ENCODE measurements at regions not wholly inside any gene's neighbourhood (a gene's known extent, or its start where the extent isn't known, plus 50 kb on each side); places are given as distances from the start of the nearest gene placed in this dataset.

- no peaks in the 10 kb centered on the region for H3K9me3 ChIP-seq (ENCODE audit: control insufficient read depth, insufficient read depth, low read depth, low read length)
- no peaks in the 10 kb centered on the region for H3K36me3 ChIP-seq (ENCODE audit: control insufficient read depth, insufficient read depth, low read length)
- ChIA-PET CTCF (no interaction called here), POLR2A (no interaction called here)
- no peak overlapping the region for H3K27ac ChIP-seq (ENCODE audit: low read length)
- in situ Hi-C loops (cut with HindIII; ENCODE audit: low pct_unique_long_range_greater_than_20kb, low sequenced_read_pairs) (no loop called here), intact Hi-C loops (cut with micrococcal nuclease; ENCODE audit: unreplicated experiment) (no loop called here)
- ATAC-seq (no peak), DNase-seq (ENCODE audit: low read depth, low spot score) (no peak)
- H3K27me3 ChIP-seq (ENCODE audit: control insufficient read depth, insufficient read depth, low read length): no peaks in the 10 kb centered on the region
- H3K4me3 ChIP-seq (ENCODE audit: low read depth in 2 of 2, low read length in 2 of 2): no peak overlapping the region
- no peak for TF ChIP-seq POLR2AphosphoS5 (IDR thresholded peaks at IDR 0.05; ENCODE audit: low read depth, low read length)
- TF ChIP-seq CTCF (IDR thresholded peaks at IDR 0.05): no peak
- TF ChIP-seq, protein P1, sequence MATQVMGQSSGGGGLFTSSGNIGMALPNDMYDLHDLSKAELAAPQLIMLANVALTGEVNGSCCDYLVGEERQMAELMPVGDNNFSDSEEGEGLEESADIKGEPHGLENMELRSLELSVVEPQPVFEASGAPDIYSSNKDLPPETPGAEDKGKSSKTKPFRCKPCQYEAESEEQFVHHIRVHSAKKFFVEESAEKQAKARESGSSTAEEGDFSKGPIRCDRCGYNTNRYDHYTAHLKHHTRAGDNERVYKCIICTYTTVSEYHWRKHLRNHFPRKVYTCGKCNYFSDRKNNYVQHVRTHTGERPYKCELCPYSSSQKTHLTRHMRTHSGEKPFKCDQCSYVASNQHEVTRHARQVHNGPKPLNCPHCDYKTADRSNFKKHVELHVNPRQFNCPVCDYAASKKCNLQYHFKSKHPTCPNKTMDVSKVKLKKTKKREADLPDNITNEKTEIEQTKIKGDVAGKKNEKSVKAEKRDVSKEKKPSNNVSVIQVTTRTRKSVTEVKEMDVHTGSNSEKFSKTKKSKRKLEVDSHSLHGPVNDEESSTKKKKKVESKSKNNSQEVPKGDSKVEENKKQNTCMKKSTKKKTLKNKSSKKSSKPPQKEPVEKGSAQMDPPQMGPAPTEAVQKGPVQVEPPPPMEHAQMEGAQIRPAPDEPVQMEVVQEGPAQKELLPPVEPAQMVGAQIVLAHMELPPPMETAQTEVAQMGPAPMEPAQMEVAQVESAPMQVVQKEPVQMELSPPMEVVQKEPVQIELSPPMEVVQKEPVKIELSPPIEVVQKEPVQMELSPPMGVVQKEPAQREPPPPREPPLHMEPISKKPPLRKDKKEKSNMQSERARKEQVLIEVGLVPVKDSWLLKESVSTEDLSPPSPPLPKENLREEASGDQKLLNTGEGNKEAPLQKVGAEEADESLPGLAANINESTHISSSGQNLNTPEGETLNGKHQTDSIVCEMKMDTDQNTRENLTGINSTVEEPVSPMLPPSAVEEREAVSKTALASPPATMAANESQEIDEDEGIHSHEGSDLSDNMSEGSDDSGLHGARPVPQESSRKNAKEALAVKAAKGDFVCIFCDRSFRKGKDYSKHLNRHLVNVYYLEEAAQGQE (IDR thresholded peaks at IDR 0.05; ENCODE audit: insufficient read depth in 1 of 2, low read depth in 2 of 2, low read length in 1 of 2): no peak
- TF ChIP-seq TCF7L2 (IDR thresholded peaks at IDR 0.05; ENCODE audit: low read depth, low read length): no peak
- no peak for TF ChIP-seq SIN3A (IDR thresholded peaks at IDR 0.05; ENCODE audit: borderline replicate concordance, insufficient read depth, low read depth, low read length)
- H3K4me1 ChIP-seq (ENCODE audit: control insufficient read depth, insufficient read depth, low read length): no peaks in the 10 kb centered on the region
- no TSS peak for BruUV-seq (replicated peaks)
Measured at GRCh38 chr4:176439611-176440010, 119.8 kb downstream of the SPCS3 start.

DNA sequence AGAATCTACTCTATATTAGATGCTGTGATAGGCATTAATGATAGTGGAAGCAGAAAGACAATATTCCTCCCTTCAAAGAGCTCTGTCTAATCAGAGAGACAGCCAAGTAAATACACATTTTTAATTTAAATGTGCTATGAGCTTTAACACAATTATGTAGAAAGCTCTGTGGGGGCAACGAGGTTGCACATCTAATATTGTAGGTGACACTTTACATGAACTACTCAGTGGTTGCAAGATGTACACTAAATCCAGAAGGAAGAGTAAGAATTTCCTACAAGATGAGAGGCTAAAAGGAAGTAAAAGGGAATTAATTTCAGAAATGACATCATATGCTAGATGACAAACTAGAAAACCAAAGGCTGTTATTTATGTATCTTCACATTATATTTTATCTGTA, 120.9 kb downstream of the SPCS3 start:
- ATAC-seq (no peak), DNase-seq (ENCODE audit: low read depth, low spot score) (no peak)
- CTCF ChIA-PET: no interaction called here
- in situ Hi-C loops (cut with HindIII; ENCODE audit: low pct_unique_long_range_greater_than_20kb, low sequenced_read_pairs): no loop called here
- H3K36me3 ChIP-seq (ENCODE audit: control insufficient read depth, insufficient read depth, low read length): no peaks in the 10 kb centered on the region
- TF ChIP-seq SIN3A (IDR thresholded peaks at IDR 0.05; ENCODE audit: borderline replicate concordance, insufficient read depth, low read depth, low read length): no peak
- no peak for TF ChIP-seq TCF7L2 (IDR thresholded peaks at IDR 0.05; ENCODE audit: low read depth, low read length)
- TF ChIP-seq, protein P1 (IDR thresholded peaks at IDR 0.05; ENCODE audit: insufficient read depth in 1 of 2, low read depth in 2 of 2, low read length in 1 of 2): no peak
- TF ChIP-seq CTCF (IDR thresholded peaks at IDR 0.05): no peak
- TF ChIP-seq POLR2AphosphoS5 (IDR thresholded peaks at IDR 0.05; ENCODE audit: low read depth, low read length): no peak
- H3K27ac ChIP-seq (ENCODE audit: low read length): no peak overlapping the region
- no peaks in the 10 kb centered on the region for H3K27me3 ChIP-seq (ENCODE audit: control insufficient read depth, insufficient read depth, low read length)
- no peaks in the 10 kb centered on the region for H3K9me3 ChIP-seq (ENCODE audit: control insufficient read depth, insufficient read depth, low read depth, low read length)
- intact Hi-C loops (cut with micrococcal nuclease; ENCODE audit: unreplicated experiment): no loop called here
- BruUV-seq (replicated peaks): no TSS peak
- H3K4me3 ChIP-seq (ENCODE audit: low read depth in 2 of 2, low read length in 2 of 2): no peak overlapping the region
- POLR2A ChIA-PET: no interaction called here
- H3K4me1 ChIP-seq (ENCODE audit: control insufficient read depth, insufficient read depth, low read length): no peaks in the 10 kb centered on the region

Data from Panc1 (cell line).